K562 (cell line): ENCODE measurements at regions not wholly inside any gene's neighbourhood (a gene's known extent, or its start where the extent isn't known, plus 50 kb on each side); places are given as distances from the start of the nearest gene placed in this dataset.

ENCODE experiments used
- ATAC-seq: fragments of 200-7000 bp; cut with Tn5 transposase; 3 replicates; pipeline ENCODE4 v1.9.1; 2020; ENCODE audit warnings: moderate library complexity
- BruUV-seq: library from RNA; stranded (reverse); fragments of 400-500 nt; replicated peaks from 2 replicates; lab custom pipeline; 2021; lab: Mats Ljungman, UMichigan
- CTCF ChIA-PET: fragments of 300-600 bp; formaldehyde crosslinking; extraction: SDS; loops from one replicate; lab custom pipeline; 2021; ENCODE audit warnings: low intra/inter-chr PET ratio; lab: Yijun Ruan, JAX
- POLR2A ChIA-PET: fragments of 300-600, 350-650 bp; sonication (Branson Sonifier 250); formaldehyde crosslinking; extraction: SDS; loops from one replicate; lab custom pipeline; 2021; ENCODE audit warnings: antibody characterized with exemption, inconsistent platforms; lab: Yijun Ruan, JAX
- DNase-seq, 4 experiments: peaks; one replicate each; pipeline versions ENCODE4 v3.0.0 to v3.0.0-alpha.2; 2011 to 2018; ENCODE audit warnings: low spot score in 3 of 4, mixed read lengths in 3 of 4; ENCODE audit errors: extremely low read depth in 1 of 4
- FAIRE-seq: peaks from 2 replicates; lab custom pipeline; 2011; peaks lifted over from hg19 to GRCh38; lab: Jason Lieb, UNC
- H2AFZ ChIP-seq: 2 replicates; pipeline ENCODE4 v1.6.0; 2011; ENCODE audit warnings: low read depth, low read length, control low read depth, inconsistent platforms
- H3K27ac ChIP-seq: fragments of 200-600 bp; 3 replicates; pipeline ENCODE4 v1.8.0; 2011; ENCODE audit warnings: low read depth, mild to moderate bottlenecking, control low read depth, inconsistent platforms, low read length, moderate library complexity, mixed read lengths; ENCODE audit errors: extremely low read depth
- H3K27me3 ChIP-seq, 2 experiments: fragments of 300-600 bp in 1 of 2; 2 replicates in 1 of 2; 3 replicates in 1 of 2; pipeline versions ENCODE4 v1.6.0 to v1.8.0; 2011; ENCODE audit warnings: inconsistent platforms in 2 of 2, low read length in 2 of 2, mild to moderate bottlenecking in 1 of 2, mixed read lengths in 1 of 2, moderate library complexity in 1 of 2; ENCODE audit not compliant: control insufficient read depth in 2 of 2, insufficient read depth in 2 of 2
- H3K36me3 ChIP-seq: fragments of 300-600 bp; 3 replicates; pipeline ENCODE4 v1.8.0; 2011; ENCODE audit warnings: mild to moderate bottlenecking, low read length, inconsistent platforms; ENCODE audit not compliant: control insufficient read depth, insufficient read depth
- H3K4me1 ChIP-seq, 2 experiments: fragments of 200-600 bp in 1 of 2; replicated peaks in 1 of 2; 2 replicates in 1 of 2; 3 replicates in 1 of 2; pipeline versions ENCODE4 v1.5.1 to v1.8.0; 2011; ENCODE audit warnings: inconsistent platforms in 2 of 2, low read length in 2 of 2, mild to moderate bottlenecking in 1 of 2, mixed read lengths in 1 of 2, moderate library complexity in 1 of 2; ENCODE audit not compliant: control insufficient read depth in 2 of 2, insufficient read depth in 2 of 2
- H3K4me2 ChIP-seq: 2 replicates; pipeline ENCODE4 v1.6.1; 2011; ENCODE audit warnings: low read length, control low read depth, inconsistent platforms, mixed read lengths; ENCODE audit not compliant: insufficient read depth
- H3K4me3 ChIP-seq: fragments of 200-600 bp; sonication (generic), shearing (Covaris generic); 2 replicates; pipeline ENCODE4 v1.5.1; 2016; ENCODE audit warnings: control low read depth, inconsistent platforms
- H3K79me2 ChIP-seq: fragments of 200-600 bp; 3 replicates; pipeline ENCODE4 v1.8.0; 2011; ENCODE audit warnings: low read length, inconsistent platforms; ENCODE audit not compliant: control insufficient read depth, insufficient read depth
- H3K9ac ChIP-seq, 2 experiments: 2 replicates each; pipeline versions ENCODE4 v1.6.0 to v1.6.1; 2011; ENCODE audit warnings: low read depth in 2 of 2, low read length in 2 of 2, control low read depth in 1 of 2, inconsistent platforms in 1 of 2, mild to moderate bottlenecking in 1 of 2, mixed read lengths in 1 of 2; ENCODE audit not compliant: insufficient read depth in 1 of 2
- H3K9me1 ChIP-seq: one replicate; pipeline ENCODE4 v1.6.0; 2011; ENCODE audit warnings: inconsistent platforms, mild to moderate bottlenecking, low read length, moderate library complexity; ENCODE audit not compliant: control insufficient read depth, insufficient read depth
- H3K9me3 ChIP-seq: replicated peaks from 2 replicates; pipeline ENCODE4 v1.5.1; 2011; ENCODE audit warnings: low read depth, low read length, inconsistent platforms; ENCODE audit not compliant: control insufficient read depth, insufficient read depth
- H4K20me1 ChIP-seq: replicated peaks from 2 replicates; pipeline ENCODE4 v1.6.1; 2011; ENCODE audit warnings: low read length, inconsistent platforms, mixed read lengths; ENCODE audit not compliant: control insufficient read depth, insufficient read depth
- FOSL1 ChIP-seq: fragments of 200-800 bp; sonication (Bioruptor generic); conservative IDR thresholded peaks from 2 replicates; pipeline ENCODE4 v1.6.1; 2016; ENCODE audit warnings: missing genetic modification characterization, missing compliant biosample characterization
- HOXB6 ChIP-seq: fragments of 250-450 bp; sonication (Bioruptor Pico); IDR thresholded peaks from 2 replicates; pipeline ENCODE4 v1.5.1; 2022; ENCODE audit warnings: mild to moderate bottlenecking, borderline replicate concordance
- NFIC ChIP-seq: fragments of 450-650 bp; IDR thresholded peaks from 2 replicates; pipeline ENCODE4 v1.6.1; 2017; ENCODE audit warnings: mild to moderate bottlenecking, inconsistent platforms
- PKNOX1 ChIP-seq: fragments of 450-650 bp; IDR thresholded peaks from 2 replicates; pipeline ENCODE4 v1.6.1; 2016
- POLR2A ChIP-seq: fragments of 450-650 bp; conservative IDR thresholded peaks from 2 replicates; pipeline ENCODE4 v1.6.1; 2016
- POLR2G ChIP-seq: fragments of 200-400 bp; formaldehyde crosslinking; IDR thresholded peaks from 2 replicates; pipeline ENCODE4 v1.6.1; 2017; ENCODE audit warnings: low read depth, mild to moderate bottlenecking, antibody characterized with exemption, low read length, moderate library complexity
- RCOR1 ChIP-seq, 2 experiments: IDR thresholded peaks; 2 replicates each; pipeline ENCODE4 v1.6.1; 2012; ENCODE audit warnings: low read depth in 2 of 2, low read length in 2 of 2, borderline replicate concordance in 1 of 2, improper control_type of control experiment in 1 of 2
- SMAD4 ChIP-seq: fragments of 250-450 bp; sonication (Bioruptor Pico); conservative IDR thresholded peaks from 2 replicates; pipeline ENCODE4 v1.8.0; 2021; ENCODE audit warnings: inconsistent platforms, mild to moderate bottlenecking, moderate library complexity
- SMARCA4 ChIP-seq: fragments of 450-650 bp; IDR thresholded peaks from 2 replicates; pipeline ENCODE4 v1.6.1; 2016
- SMARCE1 ChIP-seq: fragments of 450-650 bp; IDR thresholded peaks from 2 replicates; pipeline ENCODE4 v1.7.1; 2016; ENCODE audit warnings: mild to moderate bottlenecking
- TAL1 ChIP-seq: fragments of 450-650 bp; IDR thresholded peaks from 2 replicates; pipeline ENCODE4 v1.6.1; 2016; ENCODE audit warnings: mild to moderate bottlenecking
- THAP12 ChIP-seq: fragments of 250-450 bp; sonication (Bioruptor Pico); IDR thresholded peaks from 2 replicates; pipeline ENCODE4 v1.9.0; 2021; ENCODE audit warnings: mild to moderate bottlenecking, inconsistent platforms
- ZBTB11 ChIP-seq, 3 experiments: fragments of 200-800 bp in 1 of 3; fragments of 250-450 bp in 1 of 3; fragments of 450-650 bp in 1 of 3; sonication (Bioruptor Pico) in 1 of 3; sonication (Bioruptor generic) in 1 of 3; formaldehyde crosslinking in 1 of 3; IDR thresholded peaks; 2 replicates each; pipeline versions ENCODE4 v1.6.1 to v1.8.0; 2016 to 2022; ENCODE audit warnings: mild to moderate bottlenecking in 2 of 3, missing genetic modification characterization in 2 of 3, missing compliant biosample characterization in 1 of 3, moderate library complexity in 1 of 3
- ZNF282 ChIP-seq: sonication (generic); formaldehyde crosslinking; IDR thresholded peaks from 2 replicates; pipeline ENCODE4 v1.8.1; 2023; ENCODE audit warnings: missing genetic modification reagents
- ZNF3 ChIP-seq: fragments of 250-450 bp; sonication (Bioruptor Pico); IDR thresholded peaks from 2 replicates; pipeline ENCODE4 v1.5.0; 2021; ENCODE audit warnings: mild to moderate bottlenecking, moderate library complexity
- ZNF785 ChIP-seq: fragments of 250-450 bp; sonication (Bioruptor Pico); IDR thresholded peaks from 2 replicates; pipeline ENCODE4 v1.4.0; 2020; ENCODE audit warnings: mild to moderate bottlenecking
- WGBS: fragments of 100-300 bp; shearing (Covaris generic); methylation state at CpG from one replicate; pipeline ENCODE4 v1.1.6; 2016; ENCODE audit warnings: low coverage, mixed read lengths; ENCODE audit not compliant: insufficient coverage; ENCODE audit errors: missing lambda C conversion rate; 5-methylcytosine and 5-hydroxymethylcytosine counted together
- in situ Hi-C: fragments of 300-500 bp; cut with MboI; formaldehyde crosslinking; loops from 4 replicates; pipeline ENCODE4 v1.15.0; 2018; ENCODE audit warnings: inconsistent platforms, mixed read lengths
- intact Hi-C: fragments of 100-400 bp; cut with micrococcal nuclease; formaldehyde crosslinking; loops from 2 replicates; pipeline ENCODE4 v1.14.2; 2022

- TF ChIP-seq HOXB6 (CRISPR knock-in tag) (no peak), THAP12 (CRISPR knock-in tag) (no peak), ZNF3 (CRISPR knock-in tag) (no peak), ZNF282 (CRISPR knock-in tag) (no peak)
Observed at GRCh38 chr16:86899757-86900156, 321.4 kb downstream of the FOXL1 start (continued).

GRCh38 chr16:86901483-86901882 is 323.1 kb downstream of the FOXL1 start:
- POLR2A ChIA-PET, result no interaction called here
- FAIRE-seq, result peak; percentile 54
- H3K9ac ChIP-seq, result no peak overlapping the region
- TF ChIP-seq TAL1 (peak; percentile 72), FOSL1 (peak; percentile 91), POLR2A (no peak), SMAD4 (0 out of 2 replicates have a peak, but pooled peaks have one; percentile 30), PKNOX1 (peak; percentile 15; the same call in 1 of the 2 replicates), NFIC (peak; percentile 49; the same call in 1 of the 2 replicates), SMARCE1 (peak; percentile 33; the same call in 1 of the 2 replicates), ZBTB11 (CRISPR knock-in tag; IDR thresholded peaks at IDR 0.05) (no peak), SMARCA4 (peak; percentile 41; the same call in 1 of the 2 replicates), RCOR1 (IDR thresholded peaks at IDR 0.05; ENCODE audit: borderline replicate concordance in 1 of 2, low read depth in 2 of 2, low read length in 2 of 2) (peak in 1 of 2 experiments; percentile 50; a peak in 2 of 4 replicates), ZNF785 (no peak), POLR2G (no peak)

More at GRCh38 chr16:86901483-86901882, 323.1 kb downstream of the FOXL1 start:
- Histone ChIP-seq H3K4me1 (peaks cover 0 to 13% of the 10 kb centered on the region in 2 experiments; a peak in 2 of 5 replicates), H4K20me1 (no peaks in the 10 kb centered on the region; the same call in none of the 2 replicates), H3K27me3 (peaks cover 30 to 58% of the 10 kb centered on the region in 2 experiments), H3K79me2 (no peaks in the 10 kb centered on the region), H3K9me3 (no peaks in the 10 kb centered on the region), H3K27ac (no peak overlapping the region; the same call in 2 of the 3 replicates), H3K36me3 (no peaks in the 10 kb centered on the region), H2AFZ (no peak overlapping the region), H3K9me1 (no peaks in the 10 kb centered on the region), H3K4me3 (no peak overlapping the region), H3K4me2 (peak overlapping the region; percentile 11; the same call in 1 of the 2 replicates)
- DNase-seq, result peak in 2 of 4 experiments; percentile 22 to 24
- intact Hi-C loops, result no loop called here
- peak; percentile 46; the same call in 2 of the 3 replicates for ATAC-seq
- no TSS peak for BruUV-seq
- in situ Hi-C loops, result no loop called here
- WGBS, result 3% methylated on average over 6 of the region's 6 CpGs
- CTCF ChIA-PET, result no interaction called here
